Transverse colon (tissue), 4 donors: ENCODE measurements at regions not wholly inside any gene's neighbourhood (a gene's known extent, or its start where the extent isn't known, plus 50 kb on each side); places are given as distances from the start of the nearest gene placed in this dataset.

ENCODE experiments used
- POLR2A ChIP-seq: fragments of 450-650 bp; IDR thresholded peaks from one replicate; pipeline ENCODE4 v1.6.1; 2016; ENCODE audit warnings: antibody characterized with exemption, mild to moderate bottlenecking, moderate library complexity
- POLR2AphosphoS5 ChIP-seq, 3 donors: sonication (generic); formaldehyde crosslinking; IDR thresholded peaks; one replicate each; pipeline ENCODE4 v1.6.1; 2016; ENCODE audit warnings: antibody characterized with exemption in 3 of 3
- TF ChIP-seq, protein P1 (sequence below), 5 experiments: fragments of 200-600 bp in 3 of 5; fragments of 450-650 bp in 2 of 5; sonication (generic) in 3 of 5; IDR thresholded peaks; 1 replicate in 2 of 5; 2 replicates in 3 of 5; pipeline ENCODE4 v1.5.1; 2016 to 2017; ENCODE audit warnings: antibody characterized with exemption in 5 of 5, inconsistent platforms in 3 of 5, mild to moderate bottlenecking in 2 of 5, moderate library complexity in 1 of 5

DNA sequence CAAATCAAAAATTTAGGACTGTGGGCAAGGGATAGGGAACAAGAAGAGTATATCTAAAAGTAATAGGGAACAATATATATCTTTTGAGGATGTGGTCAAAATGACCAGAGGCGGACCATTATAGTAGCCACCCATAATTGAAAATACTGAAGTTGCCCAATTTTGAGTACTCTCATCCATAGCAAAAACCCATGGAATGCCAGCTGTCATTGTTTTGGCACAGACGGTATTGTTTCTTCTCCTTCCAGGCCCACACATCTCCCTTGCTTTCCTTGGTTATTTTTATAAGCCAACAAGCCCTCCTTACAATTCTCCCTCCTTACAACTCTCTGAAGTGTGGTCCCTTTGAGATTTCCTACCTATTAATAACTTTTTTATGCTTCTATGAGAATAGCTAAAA lies 50.4 kb upstream of the RGMB start:
- no peak for TF ChIP-seq POLR2AphosphoS5 (IDR thresholded peaks at IDR 0.05)
- TF ChIP-seq, protein P1, sequence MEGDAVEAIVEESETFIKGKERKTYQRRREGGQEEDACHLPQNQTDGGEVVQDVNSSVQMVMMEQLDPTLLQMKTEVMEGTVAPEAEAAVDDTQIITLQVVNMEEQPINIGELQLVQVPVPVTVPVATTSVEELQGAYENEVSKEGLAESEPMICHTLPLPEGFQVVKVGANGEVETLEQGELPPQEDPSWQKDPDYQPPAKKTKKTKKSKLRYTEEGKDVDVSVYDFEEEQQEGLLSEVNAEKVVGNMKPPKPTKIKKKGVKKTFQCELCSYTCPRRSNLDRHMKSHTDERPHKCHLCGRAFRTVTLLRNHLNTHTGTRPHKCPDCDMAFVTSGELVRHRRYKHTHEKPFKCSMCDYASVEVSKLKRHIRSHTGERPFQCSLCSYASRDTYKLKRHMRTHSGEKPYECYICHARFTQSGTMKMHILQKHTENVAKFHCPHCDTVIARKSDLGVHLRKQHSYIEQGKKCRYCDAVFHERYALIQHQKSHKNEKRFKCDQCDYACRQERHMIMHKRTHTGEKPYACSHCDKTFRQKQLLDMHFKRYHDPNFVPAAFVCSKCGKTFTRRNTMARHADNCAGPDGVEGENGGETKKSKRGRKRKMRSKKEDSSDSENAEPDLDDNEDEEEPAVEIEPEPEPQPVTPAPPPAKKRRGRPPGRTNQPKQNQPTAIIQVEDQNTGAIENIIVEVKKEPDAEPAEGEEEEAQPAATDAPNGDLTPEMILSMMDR (IDR thresholded peaks at IDR 0.05), result no peak
- no peak for TF ChIP-seq POLR2A
